NCI-H2029 treated with DMSO at 0.1 percent for 48 hours (cell line): ENCODE measurements at regions not wholly inside any gene's neighbourhood (a gene's known extent, or its start where the extent isn't known, plus 50 kb on each side); places are given as distances from the start of the nearest gene placed in this dataset.

ENCODE experiments used
- DNase-seq: peaks from one replicate; lab custom pipeline; 2025; lab: John Stamatoyannopoulos, UW

DNA sequence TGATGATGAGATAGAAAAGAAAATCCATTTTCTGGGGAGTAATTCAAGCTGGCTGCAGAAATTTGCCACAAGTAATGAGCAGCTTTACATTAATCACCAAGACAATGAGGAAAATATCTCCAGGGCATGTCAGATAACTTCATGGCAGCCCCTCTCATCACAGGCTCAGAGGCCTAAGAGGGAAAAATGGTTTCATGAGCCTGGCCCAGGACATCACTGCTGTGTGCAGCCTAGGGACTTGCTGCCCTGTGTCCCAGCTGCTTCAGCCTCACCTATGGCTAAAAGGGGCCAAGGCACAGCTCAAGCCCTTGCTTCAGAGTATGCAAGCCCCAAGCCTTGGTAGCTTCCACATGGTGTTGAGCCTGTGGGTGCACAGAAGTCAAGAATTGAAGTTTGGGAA, 161.7 kb downstream of the OPA1 start:
- DNase-seq = no peak

DNA sequence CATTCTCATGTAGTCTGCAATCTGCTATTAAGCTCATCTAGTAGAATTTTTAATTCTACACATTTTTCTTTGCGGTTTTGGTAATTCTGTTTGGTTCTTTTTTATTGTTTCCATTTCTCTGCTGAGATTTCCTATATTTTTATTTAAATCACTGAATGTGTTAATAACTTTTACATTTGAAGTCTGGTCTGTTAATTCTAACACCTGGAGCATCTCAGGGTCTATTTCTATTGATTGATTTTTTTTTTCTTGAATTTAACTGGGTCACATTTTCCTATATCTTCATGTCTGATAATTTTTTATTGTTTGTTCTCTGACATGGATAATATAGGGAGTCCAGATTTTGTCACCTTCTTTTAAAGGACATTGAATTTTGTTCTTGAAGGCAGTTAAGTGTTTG, 163.5 kb downstream of the OPA1 start:
- DNase-seq = no peak

DNA sequence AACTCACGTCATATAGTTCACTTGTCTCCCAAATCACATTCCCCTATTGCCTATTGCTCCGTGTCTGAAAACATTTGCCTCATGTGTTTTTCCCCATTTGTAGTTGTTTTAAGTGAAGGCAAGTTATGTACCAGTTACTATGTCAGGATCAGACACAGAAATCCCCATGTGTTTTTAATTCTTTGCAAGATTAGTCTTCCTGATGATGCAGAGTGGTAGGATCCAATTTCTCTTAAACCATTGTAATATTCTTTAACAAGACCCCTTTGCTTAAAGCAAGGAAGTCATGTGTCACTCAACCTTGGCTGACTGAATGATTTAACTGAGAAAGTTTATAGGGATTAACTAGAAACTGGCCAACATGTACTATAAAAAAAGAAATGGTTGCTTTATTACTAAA, 164.4 kb downstream of the OPA1 start:
- no peak for DNase-seq

DNA sequence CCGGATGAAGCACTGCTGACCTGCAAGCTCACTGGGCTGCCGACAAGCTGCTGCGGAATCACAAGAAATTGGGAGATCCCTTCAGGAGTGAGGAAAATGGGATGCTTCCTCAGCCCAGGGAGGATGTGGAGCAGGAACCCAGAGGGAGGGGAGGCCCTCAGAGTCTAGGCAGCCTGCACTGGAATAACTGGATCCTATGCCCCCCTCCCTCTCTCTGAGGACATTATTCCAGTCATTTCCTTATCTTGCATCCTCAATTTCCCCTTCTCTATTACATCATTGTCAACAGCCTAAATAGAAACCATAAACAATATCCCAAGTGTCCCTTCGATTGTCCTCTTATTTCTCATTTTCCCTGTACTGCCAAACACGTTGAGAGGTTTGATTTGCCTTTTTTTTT, 169.0 kb downstream of the OPA1 start:
- DNase-seq = peak; percentile 44

DNA sequence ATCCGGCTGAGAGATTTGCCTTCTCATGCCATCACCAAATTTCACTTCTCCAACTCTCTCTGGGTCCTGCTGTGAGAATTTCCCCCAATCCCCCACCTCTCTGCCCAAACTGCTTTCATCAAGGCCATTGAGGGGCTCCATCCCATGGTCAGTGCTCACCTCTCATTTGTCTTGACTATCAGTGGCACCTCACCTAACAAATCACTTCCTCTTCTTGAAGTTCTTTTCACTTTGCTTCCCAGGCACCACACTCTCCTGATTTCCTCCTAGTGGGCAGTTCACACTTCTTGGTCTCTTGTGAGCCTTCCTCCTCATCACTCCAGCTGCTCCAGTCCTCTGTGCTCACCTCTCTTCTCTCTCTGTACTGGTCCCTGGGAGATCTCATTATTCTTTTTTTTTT, 169.6 kb downstream of the OPA1 start:
- no peak for DNase-seq

DNA sequence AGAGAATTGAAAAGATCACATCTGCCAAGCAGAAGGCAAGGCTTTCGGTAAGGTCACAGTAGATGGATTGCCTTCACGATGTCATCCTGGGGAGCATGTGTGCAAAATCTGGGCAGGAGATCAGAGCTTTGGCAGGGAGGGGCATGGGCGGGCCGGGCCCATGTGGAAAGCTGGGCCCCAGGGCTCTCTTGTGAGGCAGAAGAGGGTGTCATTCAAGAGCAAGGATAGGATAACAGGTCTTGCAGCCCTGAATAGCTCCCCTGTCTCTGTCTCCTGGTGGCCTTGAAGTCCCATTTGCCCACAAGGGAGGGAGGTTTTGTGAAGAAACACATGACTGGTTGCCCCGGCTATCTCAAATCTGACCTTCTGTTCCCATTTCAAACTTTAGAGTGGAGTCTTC, 172.0 kb downstream of the OPA1 start:
- DNase-seq = no peak

DNA sequence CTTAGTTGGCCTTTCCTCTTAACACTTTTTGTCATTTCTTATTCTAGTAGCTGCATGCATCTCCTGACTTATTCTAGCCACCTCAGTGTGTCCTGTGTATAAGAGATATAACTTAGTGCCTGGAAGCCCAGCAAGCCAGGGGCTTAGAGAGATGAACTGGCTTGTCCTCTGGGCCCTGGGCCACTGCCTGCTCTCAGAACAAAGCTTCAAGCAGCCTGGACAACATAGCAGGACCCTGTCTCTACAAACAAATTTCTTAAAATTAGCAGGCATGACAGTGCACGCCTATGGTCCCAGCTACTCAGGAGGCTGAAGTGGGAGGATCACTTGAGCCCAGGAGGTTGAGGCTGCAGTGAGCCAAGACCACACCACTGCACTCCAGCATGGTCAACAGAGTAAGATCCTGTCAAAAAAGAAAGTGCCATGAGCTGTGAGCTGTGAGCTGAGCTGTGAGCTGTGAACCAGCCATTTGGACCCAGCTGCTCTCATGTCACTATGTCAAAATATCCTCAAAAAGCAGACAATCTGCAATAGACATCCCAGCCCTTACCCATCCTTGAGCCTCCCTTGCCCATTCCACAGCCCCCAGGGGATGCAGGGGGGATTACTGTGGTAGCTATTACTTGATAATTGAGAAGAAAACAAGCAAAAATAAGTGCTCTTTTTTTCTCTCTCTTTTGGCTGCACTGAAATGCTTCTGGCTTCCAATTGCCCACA, 174.5 kb downstream of the OPA1 start:
- no peak for DNase-seq

DNA sequence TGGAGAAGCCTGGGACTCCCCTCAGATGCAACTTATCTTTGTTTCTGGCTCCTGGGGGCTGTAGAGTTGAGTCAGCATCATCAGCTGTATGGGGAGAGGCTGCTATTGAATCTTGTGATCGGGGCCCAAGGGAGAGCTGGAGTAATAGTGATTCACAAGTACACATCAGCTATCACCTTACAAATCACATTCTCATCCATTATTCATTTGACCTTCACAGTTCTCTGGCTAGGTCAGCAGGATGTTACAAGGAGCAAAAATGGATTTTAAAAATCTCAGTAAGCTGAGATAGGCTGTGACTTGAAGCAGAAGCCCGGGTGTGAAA, 175.0 kb downstream of the OPA1 start:
- no peak for DNase-seq

DNA sequence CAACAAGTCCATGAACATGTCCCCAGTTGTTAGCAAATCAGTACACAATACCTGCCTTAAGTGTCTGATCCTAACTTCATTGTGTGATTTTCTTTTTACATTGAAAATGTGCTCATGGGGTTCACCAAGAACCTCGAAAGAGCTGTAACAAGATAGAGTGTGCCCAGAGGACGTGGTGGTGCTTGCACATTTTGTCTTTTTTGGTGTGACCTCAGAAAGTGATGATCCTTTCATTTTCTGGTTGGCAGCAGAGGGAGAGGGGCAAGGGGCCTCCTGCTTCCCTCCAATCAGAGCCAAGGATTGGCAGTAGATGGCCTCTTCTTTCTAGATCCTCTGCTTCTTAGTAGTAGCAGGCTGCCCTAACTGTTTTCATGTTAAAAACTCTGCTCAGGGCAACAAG, 176.4 kb downstream of the OPA1 start:
- no peak for DNase-seq

DNA sequence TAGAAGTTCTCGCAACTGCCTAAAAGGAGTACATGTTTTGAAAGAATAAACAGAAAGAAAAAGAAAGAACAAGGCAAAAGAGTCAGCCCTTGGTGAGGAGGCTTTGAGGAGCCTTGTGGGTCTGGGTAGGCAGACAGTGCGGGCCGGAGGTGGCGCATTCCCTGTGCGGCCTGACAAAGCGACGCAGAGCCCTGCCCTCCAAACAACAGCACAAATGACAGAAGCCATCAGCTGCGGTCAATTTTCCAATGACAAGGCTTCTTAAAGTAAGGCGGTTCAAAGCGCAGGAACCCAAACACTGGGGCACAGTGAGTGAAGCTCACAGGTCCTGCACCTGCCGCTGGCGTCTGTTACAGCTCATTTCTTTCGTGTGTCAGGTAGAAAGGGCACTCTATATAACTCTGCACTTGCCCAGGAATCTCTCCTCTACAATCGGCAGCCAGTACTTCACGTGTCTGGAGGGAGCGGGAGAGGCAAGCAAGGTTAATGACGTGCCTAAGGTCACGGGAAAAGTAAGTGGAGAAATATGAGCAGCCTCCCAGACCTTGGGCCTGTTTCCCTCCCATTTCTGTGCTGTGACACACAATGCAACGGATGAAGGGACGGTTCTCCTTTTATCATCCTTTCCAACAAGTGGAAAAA, 178.1 kb downstream of the OPA1 start:
- no peak for DNase-seq

DNA sequence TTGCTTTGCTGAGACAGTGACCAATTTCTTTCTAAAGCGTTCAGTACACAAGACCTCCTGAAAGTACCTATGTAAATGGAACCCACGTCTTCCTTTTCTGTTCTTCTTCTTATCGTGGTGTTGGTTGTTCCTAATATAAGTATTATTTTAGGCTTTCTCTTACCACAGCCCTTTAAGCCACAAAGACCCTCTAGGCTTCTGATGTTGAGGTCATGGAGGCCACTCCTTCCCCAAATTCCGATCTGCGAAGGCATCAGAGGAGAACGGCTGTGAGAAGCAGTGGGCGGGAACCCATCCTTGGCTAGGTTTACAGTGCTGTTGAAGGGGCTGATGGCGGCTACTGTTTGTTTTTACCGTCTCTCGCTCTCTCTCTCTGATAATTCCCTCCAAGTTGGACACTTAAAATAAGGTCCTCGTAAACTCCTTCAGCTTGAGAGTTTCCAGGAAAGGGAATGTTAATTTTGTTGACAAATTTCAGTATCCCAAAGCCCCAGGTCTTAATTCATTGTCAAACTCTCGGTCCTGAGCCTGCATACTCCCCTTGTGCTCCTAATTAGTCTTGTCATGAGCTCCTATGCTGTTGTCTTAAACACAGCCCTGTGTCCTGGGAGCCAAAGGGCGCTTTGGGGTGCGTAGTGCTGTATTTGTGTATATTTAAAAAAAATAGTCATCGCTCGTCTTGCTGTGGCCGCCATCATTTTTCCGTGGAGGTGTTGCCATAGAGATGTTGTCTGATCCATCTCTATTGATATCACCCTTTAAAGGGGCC, 178.8 kb downstream of the OPA1 start:
- no peak for DNase-seq

DNA sequence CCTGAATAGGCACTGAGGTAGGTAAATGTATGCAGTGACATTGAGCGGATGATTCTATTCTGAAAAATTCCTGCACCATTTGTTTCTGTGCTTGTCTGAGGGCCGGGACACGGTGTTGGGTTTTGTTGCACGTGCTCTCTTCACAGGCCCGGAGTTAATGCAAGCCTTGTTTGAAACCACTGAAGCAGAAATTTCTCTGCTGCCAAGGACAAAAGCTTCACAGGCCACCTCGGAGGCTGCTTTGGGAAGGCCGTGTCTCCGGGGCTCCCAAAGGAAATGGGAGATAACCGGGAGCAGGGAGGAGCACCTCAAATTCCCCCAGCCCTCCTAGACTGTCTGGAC, 179.4 kb downstream of the OPA1 start:
- no peak for DNase-seq

DNA sequence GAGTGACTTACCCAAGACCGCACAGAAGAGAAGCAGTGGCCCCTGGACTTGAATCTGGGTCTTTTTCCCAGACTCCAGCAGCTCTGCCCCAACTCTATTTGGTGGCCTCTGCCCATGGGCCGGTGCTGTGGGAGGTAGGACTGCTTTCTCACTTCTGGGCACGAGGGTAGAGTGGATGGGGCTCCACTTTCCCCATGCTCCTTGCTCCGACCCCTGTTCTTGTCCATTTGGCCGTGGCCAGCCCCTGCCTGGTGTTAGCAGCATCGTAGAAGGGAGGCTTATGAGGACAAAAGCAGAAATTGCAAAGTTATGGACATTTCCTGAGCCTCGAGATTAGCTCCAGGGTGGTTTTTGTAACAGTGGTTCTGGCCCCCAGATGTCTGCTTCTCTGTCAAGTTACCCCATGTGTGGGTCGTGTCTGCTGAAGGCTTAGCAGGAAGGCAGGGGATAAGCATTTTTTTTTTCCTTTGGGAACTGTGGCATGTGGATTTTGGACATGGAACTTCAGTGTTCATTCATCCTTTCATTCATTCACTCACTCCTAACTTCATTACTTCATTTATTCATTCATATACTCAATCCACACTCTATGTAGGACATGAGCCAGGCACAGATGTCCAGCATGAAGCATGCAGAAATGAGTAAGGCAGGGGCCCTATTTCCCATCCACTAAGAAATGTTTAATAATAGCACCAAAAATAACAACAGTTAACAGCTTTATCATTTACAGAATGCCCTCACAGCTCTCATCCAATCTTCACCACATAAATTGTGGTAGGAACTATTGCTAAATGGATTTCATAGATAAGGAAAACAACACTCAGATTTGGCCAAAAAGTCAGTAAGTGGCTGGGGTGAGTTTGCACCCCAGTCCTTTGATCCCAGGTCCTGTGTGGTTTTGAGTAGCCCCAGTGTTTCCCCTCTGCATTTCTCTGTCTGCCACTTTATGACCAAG, 180.5 kb downstream of the OPA1 start:
- no peak for DNase-seq

DNA sequence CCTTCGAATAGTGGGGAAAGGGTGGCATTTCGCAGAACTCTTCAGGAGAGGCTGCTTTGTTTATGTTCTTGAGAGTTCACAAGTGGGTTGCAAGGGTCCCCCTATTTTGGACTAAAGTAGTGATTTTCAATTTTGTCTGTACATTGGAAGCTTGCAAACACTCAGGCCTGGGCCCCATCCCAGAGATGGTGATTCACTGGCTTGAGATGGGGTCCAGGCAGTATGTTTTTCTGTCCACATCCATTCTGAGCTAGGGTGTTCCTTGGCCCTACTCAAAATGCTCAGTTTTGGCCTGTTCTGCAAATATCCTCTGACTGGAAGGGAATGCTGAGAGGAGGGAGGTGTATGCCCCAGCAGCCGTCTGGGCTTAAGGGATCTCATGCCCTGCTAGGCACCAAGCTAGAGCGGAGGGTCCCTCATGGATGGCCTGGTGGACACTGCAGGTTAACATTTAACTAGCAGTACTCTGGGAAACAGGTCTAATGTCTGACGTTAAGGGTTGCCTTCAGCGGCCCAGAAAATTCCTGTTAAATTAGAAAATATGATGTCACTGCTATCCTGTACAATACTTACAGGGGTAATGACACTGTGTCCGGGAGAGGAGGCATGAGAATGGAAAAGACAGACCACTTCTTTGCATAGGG, 181.4 kb downstream of the OPA1 start:
- DNase-seq = no peak

DNA sequence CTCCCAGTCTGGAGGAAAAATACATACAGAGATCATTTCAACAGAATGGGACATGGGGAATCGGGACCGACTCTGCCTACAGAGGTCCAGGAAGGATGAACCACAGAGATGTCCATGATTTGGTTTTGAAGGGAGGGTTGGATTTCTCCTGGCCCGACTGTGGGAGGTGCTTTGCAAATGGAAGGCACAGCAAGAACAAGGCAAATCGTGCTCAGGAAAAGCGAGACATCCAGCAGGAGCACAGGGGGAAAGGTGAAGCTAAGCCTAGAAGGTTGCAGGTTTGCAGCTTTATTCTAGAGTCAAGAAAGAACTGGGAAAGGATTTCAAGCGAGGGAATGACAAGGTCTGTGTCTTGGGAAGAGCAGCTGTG, 181.9 kb downstream of the OPA1 start:
- DNase-seq = no peak

DNA sequence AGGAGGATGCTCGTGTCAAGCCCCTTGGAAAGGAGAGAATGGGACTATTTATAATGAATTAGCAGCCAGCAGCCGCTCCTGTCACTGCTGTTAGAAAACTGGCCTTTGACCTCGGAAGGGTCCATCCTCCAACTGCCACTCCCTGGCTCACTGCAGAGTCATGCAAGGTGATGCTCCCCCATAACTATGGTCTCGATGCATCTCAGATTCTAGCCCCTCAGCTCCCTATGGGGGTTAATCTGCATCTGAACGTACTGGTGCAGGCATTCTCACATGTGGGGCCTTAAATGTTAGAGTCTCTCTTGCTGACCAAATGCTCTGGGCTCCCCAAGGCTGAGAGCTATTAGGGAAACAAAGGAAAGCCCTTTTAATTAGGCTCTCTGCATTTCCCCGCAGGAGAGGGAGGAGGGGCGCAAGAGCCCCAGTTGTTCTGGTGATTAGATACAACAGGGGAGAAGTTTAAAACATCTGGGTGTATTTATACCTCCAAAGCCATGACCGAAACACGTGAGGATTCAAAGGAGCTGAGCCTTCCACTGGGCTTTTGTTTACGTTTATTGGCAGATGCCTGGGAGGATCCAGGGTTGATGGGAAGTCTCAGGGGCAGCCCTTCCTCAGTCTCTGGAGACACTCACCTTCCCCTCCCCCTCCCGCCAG, 182.5 kb downstream of the OPA1 start:
- DNase-seq = no peak

DNA sequence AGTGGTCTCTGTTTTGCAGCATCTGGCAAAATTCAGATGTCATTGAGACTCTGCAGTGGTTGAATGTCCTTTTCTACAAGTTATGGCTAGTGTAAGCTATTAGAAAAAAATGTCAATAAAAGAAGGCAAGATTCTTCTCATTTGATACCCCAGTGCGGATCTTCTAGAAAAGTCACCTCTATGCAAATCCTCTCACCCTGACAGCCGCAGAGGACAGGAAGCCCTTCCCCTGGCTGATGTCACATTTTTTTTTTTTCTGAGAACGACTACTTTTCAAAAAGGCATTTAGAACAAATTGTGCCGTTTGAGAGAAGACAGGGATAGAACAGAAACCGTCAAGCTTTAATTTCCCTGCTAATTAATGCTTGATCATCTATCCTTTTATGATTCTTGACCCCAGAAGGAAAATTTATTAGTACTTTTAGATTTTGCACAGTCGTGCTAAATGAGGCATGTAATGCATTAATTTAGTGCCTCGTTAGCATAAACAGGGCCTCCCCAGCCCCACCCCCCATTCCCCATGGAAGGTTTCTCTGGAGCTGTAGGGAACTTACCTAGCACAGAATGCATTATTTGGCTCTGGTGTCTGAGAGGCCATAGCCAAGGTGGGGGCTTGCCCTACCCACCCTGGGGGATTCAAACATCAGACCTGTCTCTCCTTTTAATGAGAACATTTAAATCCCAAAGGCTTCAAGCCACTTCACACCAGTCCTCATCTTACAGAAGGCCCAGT, 183.8 kb downstream of the OPA1 start:
- DNase-seq = no peak

DNA sequence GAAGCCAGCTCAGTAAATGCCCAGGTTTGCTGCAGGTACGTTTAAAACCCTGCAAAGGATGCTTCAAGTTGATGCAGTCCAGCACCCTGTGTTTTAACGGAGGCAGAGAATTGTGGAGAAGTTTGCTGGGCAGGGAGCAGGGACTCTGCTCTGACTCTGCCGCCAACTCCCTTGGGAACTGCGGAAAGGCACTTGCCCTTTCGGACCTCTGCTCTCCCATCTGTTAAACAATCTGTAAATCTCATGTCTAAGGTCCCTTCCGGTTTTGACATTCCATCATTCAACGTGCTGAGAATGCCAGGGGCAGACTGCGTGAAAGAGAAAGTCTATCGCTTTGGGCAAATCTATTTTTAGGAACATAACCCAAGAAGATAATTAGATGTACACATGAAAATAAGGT, 184.5 kb downstream of the OPA1 start:
- DNase-seq = no peak

DNA sequence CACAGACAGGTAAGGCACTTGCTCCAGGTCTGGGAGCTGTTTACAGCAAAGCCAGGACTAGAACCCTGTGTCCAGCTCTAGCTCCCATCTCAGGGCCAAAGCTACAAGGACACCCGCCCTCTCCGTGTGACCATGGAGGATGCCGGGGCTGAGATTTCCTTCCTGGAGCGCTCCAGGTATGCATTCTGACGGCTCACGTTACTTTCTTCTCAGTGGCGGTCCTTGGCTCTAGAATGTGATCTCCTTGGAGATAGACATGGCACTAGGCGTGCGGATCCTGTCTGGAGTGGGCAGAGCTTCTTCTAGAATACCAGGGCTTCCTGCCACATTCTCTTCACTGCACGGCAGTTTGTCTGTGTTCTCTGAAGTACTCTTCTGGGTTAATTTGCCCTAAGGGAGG, 185.7 kb downstream of the OPA1 start:
- DNase-seq = no peak

DNA sequence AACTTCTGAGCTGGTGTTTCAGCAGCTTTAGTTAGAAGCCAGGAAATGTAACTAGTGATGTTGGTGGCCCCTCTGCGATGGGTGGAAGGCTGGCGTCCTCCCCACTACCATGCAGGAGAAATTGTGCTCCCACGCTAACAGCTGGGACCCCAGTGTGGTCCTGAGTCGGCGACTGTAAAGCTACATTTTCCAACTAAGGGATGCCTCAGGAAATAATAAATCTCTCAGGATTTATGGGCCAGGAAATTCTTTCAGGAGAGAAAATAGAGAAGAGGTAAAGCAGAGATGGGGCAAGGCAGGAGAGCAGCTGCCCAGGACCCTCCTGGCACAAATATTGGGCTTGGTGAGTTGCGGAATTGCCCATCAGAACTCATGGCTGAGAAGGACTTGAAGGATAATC, 186.9 kb downstream of the OPA1 start:
- no peak for DNase-seq

DNA sequence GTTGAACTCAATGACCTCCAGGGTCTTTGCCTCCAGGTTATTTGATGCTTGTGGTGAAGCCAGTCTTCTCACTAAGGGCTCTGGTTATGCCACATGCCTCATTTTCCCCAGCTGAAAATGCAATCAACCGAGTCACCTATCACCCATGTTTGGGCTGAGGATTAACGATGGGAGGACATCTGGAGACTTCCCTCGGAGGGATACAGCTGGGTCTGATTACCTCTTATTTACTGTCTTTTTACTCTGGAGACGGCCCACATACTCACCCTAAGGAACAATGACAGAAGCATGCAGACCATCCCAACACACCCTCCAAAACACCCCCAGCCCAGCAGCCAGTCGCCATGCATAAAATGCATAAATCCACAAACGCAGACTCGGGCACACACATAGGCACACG, 187.4 kb downstream of the OPA1 start:
- no peak for DNase-seq
